DMS79 (cell line): ENCODE measurements at regions not wholly inside any gene's neighbourhood (a gene's known extent, or its start where the extent isn't known, plus 50 kb on each side); places are given as distances from the start of the nearest gene placed in this dataset.

Experiments
- DNase-seq: peaks from one replicate; lab custom pipeline; 2025; lab: John Stamatoyannopoulos, UW

DNA sequence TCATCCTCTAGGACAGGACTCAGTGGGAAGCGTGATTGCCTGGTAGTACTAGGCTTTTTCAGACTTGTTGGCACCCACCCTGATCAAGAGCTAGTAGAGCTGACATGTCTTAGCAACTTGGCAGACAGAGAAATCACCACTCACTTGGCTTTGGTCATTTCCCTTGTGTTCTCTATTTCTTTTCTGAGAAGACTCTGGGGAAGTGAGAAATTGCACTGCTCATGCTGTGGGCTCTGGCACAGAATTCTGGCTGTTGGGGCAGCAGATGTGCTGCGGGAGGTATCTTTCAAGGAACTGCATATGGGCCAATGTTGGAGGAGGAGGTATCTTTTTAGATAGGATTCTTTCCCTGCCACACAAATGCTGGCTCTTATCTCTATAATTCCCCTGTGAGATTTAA, 529.1 kb upstream of the MEX3C start:
- no peak for DNase-seq

DNA sequence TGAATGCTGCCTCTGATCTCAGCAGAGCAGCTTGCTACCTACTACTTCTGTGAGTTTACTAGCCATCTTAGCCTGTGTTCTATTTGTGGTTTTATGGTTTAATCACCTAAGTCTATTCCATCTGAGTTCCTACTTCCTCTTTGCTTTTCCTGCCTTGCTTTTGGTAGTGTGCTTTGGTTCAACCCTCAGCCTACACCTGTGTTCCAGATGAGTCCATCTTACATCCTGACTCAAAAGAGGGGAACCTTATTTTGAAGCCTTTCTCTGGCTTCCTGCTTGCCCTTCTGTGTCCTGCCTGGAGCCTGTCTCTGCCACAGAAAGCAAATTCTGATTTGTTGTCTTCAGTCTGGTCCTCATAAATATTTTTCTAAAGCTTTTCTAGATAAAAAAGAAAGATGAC, 530.3 kb upstream of the MEX3C start:
- DNase-seq = no peak

DNA sequence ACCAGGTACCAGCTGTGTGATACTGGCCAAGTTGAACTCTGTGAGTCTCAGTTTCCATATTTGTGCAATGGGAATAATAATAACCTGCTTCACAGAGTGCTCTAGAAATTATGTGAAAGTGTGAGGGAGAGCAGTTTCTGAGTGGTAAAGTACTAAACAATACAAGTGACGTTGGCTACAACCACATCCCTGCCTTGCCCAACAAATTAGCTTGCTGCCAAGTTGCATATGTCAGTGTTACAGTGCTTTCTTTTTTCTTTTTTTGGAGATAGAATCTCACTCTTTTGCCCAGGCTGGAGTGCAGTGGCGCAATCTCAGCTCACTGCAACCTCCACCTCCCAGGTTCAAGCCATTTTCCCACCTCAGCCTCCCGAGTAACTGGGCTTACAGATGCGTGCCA, 533.6 kb upstream of the MEX3C start:
- no peak for DNase-seq

DNA sequence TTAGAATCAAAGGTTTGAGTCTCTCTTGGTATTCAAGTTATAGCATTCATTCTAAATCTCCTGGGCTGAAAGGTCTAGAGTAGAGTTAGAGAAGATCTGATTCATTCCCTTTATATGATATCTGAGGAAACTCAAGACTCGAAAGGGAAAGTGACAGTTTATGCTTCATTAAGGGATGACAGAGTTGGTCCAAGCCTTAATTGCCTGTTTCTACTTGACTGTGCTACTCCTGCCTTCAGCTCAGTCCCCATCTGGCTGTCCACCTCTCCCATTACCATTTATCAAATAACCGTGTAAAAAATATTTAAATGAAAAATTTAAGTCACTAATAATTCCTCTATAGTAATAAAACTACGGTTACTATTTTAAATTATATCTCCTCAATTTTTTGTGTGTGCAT, 537.1 kb upstream of the MEX3C start:
- DNase-seq = no peak

DNA sequence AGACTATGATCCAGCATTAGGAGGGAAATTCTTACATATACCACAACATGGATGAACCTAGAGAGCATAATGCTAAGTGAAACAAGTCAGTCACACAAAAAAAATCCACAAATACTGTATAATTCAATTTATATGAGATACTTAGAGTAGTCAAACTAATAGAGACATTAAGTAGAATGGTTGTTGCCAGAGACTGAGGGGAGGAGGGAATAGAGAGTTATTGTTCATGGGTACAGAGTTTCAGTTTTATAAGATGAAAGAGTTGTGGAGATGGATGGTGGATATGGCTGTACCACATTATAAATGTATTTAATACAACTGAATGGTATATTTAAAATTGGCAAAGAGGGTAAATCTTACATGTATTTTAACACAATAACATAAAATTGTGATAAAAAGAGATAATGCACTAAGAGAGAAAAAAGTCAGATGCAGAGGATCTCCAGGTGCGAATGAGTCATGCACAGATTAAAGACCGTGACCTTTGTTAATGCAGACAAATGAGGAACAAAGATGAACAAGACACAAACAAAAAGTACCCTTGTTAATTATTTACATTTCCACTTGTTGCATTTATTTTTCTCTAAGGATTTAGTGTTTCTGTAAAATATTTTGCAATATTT, 541.7 kb upstream of the MEX3C start:
- no peak for DNase-seq

DNA sequence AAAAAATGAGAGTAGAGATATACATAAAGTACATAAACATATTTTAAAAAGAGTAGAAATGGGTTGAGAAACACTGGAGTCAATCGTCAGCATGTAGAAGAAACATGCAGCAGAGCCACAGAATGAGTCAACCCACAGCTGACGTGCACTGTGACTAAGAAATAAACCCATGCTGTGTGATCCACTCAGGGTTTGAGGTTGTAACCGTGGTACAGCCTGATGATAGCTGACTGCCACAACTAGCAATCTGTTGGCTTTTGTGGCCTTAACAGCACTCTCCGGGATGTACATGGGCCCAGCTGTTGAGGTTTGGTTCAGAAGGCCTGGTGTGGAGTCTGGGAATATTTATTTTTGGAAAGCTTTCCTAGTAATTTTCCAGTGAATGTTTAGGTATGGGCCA, 554.4 kb upstream of the MEX3C start:
- DNase-seq = no peak

DNA sequence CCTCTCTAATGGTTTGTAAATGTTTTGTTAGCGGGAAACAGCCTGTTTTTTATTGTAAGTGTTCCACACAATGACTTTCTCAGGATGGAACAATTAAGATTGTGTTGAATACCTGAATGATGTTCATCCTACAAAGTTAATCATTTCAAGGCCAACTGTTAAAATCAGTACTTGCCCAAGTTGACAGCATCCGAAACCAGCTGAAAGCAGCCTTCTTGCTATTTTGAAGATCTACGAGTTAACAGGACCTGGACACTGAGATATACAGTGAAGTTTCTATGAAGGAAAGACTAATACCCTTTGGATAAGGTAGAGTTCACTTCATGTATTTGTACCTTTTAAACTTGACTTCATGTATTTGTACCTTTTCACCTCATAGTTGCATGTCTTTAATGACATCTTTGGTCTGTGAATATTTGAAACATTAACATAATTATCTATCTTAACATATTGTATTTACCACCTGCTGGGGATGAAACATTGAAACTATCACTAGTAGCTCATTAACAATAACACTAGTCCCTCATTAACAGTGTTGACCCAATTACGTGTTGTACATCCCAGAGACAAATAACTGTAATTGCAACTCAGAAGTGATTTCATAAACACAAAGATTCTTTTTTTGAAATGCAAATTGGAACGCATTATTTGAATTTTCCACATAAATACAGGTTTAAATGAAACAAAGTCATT, 556.0 kb upstream of the MEX3C start:
- DNase-seq = no peak

DNA sequence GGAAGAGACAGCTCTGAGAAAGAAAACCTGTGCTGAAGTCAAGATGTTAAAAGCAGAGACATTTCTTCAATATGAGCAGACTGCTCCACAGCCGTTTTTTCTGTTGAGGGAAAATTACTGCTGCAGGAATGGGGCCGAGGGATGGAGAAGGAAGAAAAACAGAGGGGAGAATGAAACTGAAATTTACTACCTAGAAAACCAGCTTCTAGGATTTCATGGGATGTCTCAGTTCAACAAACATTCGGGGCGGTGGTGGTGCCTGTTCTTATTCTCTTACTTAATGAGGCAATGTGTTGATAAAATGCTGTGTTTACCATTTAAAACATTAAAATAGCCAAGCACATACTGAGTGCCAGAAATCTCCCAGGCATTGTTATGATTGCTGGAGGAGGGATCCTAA, 557.1 kb upstream of the MEX3C start:
- DNase-seq = no peak

DNA sequence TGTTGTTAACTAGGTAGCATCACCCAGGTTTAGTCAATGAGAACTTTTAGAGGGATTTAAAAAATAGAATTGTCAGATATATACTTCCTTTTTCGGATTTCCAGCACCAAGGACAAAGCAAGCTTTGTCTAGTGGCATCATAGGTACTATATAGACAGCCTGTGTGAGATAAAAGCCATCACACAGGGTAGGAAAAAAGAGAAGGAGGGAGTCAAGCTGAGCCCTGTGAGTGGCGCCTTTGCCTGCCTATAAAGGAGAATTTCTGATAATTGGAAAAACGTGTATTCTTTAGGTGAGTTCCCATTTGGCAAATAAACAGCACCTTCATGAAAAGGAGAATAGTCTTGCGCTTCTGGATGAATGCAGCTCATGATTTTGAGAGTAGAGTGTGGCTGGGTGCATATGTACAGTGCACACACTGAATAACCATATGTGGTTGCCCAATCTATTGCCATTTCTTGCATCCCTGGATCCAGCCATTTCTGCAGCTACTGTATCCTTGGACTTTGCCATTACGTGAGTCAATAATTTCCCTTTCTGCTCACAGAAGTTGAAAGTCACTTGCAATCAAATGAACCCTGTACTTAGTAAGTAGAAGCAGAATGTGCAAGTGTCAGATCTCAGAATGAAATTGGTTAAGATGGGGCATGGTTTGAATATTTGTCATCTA, 559.9 kb upstream of the MEX3C start:
- DNase-seq = no peak

DNA sequence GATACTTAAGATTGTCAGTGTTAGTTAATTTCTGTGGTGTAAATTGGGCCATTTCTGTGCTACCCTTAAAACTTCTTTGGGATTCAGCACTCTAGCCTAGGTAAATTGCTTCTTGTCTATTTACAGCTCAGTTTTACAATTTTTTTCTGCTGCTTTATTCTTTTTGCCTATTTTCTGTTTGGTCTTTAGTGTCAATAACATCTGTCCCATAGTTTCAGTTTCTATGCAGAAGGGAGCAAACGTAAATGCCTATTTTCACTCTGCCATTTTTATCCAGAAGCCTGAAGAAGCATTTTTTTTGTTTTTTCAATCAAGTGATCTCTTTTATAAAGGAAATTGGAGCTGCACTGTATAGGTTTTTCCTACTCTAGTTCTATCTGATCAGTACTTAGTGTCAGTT, 564.9 kb upstream of the MEX3C start:
- no peak for DNase-seq

DNA sequence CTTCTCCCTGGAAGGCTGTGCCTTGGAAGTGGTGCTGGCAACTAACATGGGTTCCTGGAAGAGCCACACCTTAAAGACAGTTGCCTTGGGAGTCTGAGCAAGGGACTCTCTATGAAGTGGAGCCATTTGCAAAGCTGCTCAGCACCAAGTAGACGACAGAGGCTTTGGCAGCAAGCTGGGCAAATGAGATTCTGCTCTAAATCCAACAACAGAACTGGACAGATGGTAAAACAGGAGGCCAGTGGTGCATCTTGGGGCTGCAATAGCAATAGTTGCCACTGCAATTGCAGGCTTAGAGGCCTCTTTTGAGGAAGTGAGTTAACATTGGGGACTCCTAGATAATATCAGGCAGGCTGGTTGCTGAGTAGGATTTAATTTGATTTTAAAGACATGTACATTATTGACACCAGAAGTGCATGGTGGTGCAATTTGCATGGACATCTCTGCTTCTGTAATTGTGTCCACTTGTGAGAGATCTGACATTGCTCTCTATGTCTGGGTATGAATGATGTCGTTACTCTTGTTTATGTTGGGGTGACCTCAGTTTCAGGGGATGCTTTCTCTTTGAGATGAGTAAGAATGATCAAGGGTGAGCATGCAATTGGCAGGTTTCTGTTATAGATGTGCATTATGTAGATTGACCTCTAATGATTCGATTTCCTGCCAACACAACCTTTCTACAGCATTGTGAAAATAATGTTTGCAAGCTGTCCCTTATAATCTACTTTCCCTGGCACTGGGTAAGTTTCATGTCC, 568.3 kb upstream of the MEX3C start:
- DNase-seq = no peak

DNA sequence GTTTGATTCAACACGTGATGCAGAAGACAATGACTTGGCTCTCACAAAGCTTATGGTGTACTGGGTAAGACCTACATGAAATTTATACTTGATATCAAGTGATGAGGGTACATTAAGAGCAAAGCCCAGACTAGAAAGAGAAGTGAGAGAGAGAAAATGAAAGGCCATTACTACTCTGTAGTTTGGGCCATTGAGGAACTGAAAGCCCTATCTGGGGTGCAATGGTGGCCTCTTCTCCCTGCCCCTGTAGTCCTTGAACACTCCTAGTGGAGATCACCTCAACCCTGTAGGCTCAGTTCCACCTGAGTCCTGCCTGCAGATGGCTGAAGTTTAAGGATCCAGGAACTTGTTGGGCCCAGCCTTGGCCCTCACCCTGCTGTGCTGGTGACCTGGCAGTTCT, 569.8 kb upstream of the MEX3C start:
- DNase-seq = no peak

DNA sequence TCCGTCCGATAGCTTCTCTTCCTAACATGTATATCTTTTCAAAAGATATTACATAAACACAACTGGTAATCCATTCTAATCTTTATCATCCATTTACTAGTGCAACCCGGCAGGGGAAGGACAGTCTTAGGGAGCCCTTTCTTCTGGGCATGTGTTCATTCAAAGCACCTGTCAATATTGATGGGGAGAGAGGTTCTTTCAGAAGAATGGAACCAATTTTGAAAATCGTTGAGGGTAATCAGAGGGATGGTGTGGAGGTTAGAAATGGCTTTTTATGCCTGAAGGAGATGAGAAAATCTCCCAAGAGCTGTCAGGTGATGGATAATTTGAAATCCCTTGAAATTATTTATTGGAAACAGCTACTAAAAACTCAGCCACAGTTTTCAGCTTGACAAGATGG, 561.9 kb upstream of the DCC start:
- DNase-seq = no peak

DNA sequence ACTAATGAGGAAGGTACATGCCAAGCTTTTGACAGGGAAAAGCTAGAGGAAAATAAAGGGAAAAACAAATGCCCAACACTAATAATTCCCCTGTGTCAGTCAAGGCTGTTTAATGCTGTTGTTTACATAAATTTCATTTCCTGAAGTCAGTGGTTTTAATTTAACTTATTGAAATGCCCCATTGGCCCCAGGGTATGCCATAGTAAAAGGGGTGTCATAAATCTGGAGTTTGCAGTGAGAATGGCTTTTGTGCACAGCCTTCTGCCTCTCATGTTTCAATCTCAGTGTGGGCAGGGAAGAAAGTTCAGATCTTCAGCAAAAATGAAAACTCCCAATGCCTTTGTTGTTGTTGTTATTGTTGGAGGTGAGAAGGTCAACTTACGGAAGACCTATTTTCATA, 550.1 kb upstream of the DCC start:
- no peak for DNase-seq

DNA sequence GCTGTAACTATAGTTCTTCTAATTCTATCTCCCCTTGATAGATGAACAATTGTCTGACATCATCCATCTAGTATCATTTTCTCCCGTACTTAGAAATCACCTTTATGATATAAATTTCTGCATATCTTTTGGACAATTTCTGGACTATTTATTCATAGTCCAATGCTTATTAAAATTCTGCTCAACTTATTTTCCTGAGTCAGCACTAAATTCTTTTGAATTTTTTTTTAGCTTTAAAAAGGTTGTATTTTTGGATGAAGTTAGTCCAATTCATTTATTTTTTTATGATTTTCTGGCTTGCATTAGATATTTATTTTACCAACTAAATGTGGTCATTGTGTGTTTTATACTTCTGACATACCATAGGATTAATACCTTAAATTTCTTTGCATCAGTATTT, 538.5 kb upstream of the DCC start:
- DNase-seq = no peak

DNA sequence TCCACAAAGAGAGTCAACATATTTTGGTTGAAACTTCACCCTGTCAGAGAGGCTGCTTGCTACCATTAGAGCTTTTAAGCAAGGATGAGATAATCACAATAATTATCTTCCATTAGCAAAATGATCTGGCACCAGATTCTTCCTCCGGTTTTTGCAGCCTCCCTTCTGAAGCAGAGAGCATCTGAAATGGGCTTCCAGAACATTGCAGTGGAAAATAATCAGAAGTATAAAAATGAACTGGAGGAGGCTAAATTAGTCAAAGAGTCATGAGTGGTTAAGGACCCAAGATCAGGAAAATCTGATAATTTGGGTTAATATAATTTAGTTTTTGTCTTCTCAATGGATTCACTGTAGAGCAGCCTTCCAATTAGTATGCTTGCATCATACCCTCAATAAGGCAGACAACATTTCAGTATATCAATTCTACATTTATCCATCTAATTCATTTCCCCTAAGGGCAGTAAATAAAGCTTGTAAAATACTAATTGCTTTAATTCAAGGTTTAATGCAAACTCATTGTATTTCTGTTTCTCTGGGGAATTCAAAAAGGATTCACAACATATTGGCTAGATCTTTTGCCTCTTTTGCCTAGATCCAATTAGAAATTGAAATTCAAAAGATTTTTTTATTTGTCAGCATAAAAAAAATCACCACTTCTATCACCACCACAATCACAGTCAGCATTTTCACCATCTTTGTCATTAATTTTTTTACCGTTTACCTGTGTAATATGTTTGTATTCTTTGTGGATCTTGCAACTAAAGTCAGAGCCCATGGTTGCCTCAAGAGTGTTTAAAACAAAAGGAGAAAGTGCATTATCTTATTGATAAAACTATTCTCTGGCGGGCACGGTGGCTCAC, 537.2 kb upstream of the DCC start:
- no peak for DNase-seq

DNA sequence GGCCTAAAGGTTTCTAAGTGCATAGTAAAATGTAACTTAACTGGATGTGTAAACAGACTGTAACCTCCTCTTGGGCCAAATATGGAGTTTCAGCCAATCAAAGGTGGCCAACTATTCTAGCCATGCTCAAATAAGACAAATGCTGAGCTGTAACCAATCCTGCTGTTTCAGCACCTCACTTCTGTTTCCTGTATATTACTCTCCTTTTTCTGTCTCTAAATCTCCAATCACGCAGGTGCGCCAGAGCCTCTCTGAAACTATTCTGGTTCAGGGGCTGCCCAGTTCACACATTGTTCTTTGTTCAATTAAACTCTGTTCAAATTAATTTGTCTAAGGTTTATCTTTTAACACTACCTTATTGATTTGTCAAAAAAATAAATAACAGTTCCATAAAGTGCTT, 532.7 kb upstream of the DCC start:
- DNase-seq = no peak

DNA sequence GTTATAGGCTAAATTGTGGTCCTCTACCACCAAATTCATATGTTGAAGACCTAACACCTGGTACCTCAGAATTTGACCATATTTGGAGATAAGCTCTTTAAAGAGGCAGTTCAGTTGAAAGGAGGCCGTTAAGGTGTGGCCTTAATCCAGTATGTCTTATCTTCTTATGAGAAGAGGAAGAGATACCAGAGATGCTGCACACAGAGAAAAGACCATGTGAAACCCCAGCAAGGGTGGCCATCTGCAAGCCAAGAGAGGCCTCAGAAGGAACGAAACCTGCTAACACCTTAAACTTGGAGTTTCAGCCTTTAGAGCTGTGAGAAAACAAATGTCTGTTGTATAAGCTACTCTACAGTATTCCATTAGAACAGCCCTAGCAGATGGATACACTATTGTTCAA, 528.1 kb upstream of the DCC start:
- DNase-seq = no peak

DNA sequence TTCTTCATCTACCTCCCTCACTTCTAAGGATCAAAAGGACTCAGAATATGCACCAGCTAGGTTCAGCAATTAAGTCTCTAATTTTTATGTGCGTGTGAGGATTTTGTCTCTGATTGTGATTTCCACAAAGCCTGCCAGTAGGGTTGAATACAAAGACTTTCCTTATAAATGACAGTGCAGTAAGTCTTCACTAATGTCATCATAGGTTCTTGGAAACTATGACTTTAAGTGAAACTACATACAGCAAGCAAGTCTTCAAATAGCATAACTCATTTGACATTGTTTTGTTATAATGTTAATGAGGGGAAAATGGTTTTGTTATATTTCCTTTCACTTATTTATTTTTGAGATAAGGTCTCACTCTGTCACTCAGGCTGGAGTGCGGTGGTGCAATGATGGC, 526.3 kb upstream of the DCC start:
- DNase-seq = no peak

DNA sequence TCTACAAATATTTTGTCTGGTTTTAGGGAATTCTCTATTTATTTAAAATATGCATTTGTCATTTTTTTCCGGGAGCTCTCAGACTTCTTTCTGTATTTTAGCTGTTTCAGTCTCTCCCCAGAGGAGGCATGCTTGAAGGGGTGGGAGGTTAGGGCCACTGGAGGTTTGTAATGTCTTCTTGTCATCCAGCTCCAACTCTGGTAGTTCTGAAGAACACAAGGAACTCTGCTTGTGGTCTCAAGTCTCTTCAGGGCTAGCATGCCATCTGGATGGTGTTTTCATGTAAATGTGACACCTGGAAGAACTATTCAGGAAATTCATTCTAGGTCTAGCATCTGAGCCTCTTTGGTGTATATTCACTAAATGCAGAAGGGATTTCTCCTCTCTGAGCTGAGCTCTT, 518.4 kb upstream of the DCC start:
- DNase-seq = no peak

DNA sequence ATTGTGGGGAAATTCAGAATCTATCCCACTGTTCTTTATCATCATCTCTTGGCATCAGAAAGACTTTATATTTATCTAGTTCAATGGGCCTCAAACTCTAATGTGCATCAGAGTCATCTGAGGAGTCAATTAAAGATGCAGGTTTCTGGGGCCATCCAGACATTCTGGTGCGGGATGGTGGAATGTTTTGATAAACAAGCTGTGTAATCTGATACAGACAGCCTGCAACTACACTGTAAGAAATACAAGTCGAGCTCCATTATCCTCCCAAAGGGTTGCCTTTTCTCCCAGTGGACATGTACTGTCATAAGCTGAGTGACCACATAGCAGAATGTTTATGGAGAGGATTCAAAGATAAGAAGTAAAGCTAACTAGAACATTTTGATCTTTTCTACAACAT, 515.3 kb upstream of the DCC start:
- DNase-seq = no peak

DNA sequence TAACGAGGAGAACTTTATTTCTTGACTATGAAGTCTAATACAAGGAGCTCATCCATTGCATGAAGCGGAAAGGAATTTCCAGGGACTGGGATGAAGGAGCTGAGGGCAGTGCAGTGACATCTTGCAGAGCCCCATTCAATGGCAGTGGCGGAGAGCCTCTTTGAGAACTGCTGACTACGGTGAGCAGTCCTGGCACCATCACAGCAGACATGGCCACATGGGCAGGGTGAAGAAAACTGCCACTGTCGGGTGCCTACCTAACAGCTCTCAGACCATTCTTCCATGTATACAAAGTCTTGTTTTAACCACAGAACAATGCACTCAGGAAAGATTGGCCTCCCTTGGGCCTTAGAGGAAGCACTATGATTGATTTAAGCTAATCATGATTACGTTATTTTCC, 506.1 kb upstream of the DCC start:
- DNase-seq = no peak
